Peyer's patch (tissue), 4 donors: ENCODE measurements at regions not wholly inside any gene's neighbourhood (a gene's known extent, or its start where the extent isn't known, plus 50 kb on each side); places are given as distances from the start of the nearest gene placed in this dataset.

Source experiments
- CTCF ChIP-seq, 6 experiments: fragments of 450-650 bp in 4 of 6; fragments of 200-600 bp in 2 of 6; sonication (generic) in 1 of 6; IDR thresholded peaks; one replicate each; pipeline ENCODE4 v1.5.1; 2017 to 2019; ENCODE audit warnings: antibody characterized with exemption in 6 of 6, mild to moderate bottlenecking in 3 of 6, moderate library complexity in 1 of 6
- POLR2A ChIP-seq, 2 donors: fragments of 450-650 bp; IDR thresholded peaks; one replicate each; pipeline ENCODE4 v1.5.1; 2017; ENCODE audit warnings: antibody characterized with exemption in 2 of 2, mild to moderate bottlenecking in 2 of 2, moderate library complexity in 2 of 2

GRCh38 chr14:30159374-30159773, 231.7 kb upstream of the PRKD1 start:
- TF ChIP-seq CTCF (IDR thresholded peaks at IDR 0.05), result no peak
- TF ChIP-seq POLR2A (IDR thresholded peaks at IDR 0.05), result no peak
